ENCODE measurements at regions not wholly inside any gene's neighbourhood (a gene's known extent, or its start where the extent isn't known, plus 50 kb on each side); places are given as distances from the start of the nearest gene placed in this dataset.
A peak's percentile ranks its signal among the peaks of the same experiment; 100 is the strongest.
"Not testable (repeated sequence)": the region's sequence is repeated elsewhere in the genome, so short reads cannot be mapped to it uniquely, and the experiment has no call there.

DNA sequence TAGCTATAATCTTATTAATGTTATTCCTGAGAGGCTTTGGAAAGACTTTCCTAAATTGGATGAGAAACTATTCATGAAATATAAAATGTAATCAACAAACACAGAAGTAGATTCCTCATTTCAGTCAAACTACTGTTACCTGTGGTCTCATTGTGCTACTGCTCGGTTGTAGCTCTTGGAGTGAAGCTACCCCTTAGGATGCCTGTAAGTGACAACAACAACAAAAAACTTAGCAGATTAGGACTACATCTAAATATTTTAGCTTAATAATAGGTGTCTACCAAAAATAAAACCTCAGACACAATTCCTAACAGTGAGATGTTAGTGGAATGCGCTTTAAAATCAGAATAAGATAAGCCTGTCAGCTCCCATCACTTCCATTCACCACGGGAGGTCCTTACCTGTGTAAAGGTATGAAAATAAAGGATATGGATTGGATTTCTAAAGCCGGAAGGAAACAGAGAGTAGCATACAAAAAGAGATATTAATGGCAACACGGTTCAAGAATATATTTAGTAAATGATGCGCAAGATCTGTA is 369.2 kb downstream of the OSTF1 start:
- Histone ChIP-seq H3F3A (ENCODE audit: insufficient read depth, low read length, poor library complexity, severe bottlenecking) (no peaks in the 10 kb centered on the region), H3K4me3 (ENCODE audit: low read length) (no peak overlapping the region), H3K4me2 (ENCODE audit: low read length) (no peak overlapping the region), H3K9ac (ENCODE audit: low read length) (no peak overlapping the region), H3K27me3 (ENCODE audit: insufficient read depth, low read depth, low read length) (no peaks in the 10 kb centered on the region), H3K9me3 (ENCODE audit: low read length) (no peaks in the 10 kb centered on the region), H4K20me1 (ENCODE audit: insufficient read depth) (no peaks in the 10 kb centered on the region), H2AFZ (ENCODE audit: low read depth, low read length) (no peak overlapping the region), H3K79me2 (replicated peaks; ENCODE audit: insufficient read depth, low read length) (no peaks in the 10 kb centered on the region), H3K36me3 (ENCODE audit: insufficient read depth, low read length) (no peaks in the 10 kb centered on the region), H3K27ac (ENCODE audit: low read length) (no peak overlapping the region), H3K9me2 (ENCODE audit: insufficient read depth, low read length) (no peaks in the 10 kb centered on the region)
- TF ChIP-seq, protein P1, sequence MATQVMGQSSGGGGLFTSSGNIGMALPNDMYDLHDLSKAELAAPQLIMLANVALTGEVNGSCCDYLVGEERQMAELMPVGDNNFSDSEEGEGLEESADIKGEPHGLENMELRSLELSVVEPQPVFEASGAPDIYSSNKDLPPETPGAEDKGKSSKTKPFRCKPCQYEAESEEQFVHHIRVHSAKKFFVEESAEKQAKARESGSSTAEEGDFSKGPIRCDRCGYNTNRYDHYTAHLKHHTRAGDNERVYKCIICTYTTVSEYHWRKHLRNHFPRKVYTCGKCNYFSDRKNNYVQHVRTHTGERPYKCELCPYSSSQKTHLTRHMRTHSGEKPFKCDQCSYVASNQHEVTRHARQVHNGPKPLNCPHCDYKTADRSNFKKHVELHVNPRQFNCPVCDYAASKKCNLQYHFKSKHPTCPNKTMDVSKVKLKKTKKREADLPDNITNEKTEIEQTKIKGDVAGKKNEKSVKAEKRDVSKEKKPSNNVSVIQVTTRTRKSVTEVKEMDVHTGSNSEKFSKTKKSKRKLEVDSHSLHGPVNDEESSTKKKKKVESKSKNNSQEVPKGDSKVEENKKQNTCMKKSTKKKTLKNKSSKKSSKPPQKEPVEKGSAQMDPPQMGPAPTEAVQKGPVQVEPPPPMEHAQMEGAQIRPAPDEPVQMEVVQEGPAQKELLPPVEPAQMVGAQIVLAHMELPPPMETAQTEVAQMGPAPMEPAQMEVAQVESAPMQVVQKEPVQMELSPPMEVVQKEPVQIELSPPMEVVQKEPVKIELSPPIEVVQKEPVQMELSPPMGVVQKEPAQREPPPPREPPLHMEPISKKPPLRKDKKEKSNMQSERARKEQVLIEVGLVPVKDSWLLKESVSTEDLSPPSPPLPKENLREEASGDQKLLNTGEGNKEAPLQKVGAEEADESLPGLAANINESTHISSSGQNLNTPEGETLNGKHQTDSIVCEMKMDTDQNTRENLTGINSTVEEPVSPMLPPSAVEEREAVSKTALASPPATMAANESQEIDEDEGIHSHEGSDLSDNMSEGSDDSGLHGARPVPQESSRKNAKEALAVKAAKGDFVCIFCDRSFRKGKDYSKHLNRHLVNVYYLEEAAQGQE (IDR thresholded peaks at IDR 0.05; ENCODE audit: borderline replicate concordance): no peak
- TF ChIP-seq EZH2 (IDR thresholded peaks at IDR 0.05; ENCODE audit: borderline replicate concordance, insufficient read depth, low read length, poor library complexity, severe bottlenecking): no peak
- TF ChIP-seq, protein P2, sequence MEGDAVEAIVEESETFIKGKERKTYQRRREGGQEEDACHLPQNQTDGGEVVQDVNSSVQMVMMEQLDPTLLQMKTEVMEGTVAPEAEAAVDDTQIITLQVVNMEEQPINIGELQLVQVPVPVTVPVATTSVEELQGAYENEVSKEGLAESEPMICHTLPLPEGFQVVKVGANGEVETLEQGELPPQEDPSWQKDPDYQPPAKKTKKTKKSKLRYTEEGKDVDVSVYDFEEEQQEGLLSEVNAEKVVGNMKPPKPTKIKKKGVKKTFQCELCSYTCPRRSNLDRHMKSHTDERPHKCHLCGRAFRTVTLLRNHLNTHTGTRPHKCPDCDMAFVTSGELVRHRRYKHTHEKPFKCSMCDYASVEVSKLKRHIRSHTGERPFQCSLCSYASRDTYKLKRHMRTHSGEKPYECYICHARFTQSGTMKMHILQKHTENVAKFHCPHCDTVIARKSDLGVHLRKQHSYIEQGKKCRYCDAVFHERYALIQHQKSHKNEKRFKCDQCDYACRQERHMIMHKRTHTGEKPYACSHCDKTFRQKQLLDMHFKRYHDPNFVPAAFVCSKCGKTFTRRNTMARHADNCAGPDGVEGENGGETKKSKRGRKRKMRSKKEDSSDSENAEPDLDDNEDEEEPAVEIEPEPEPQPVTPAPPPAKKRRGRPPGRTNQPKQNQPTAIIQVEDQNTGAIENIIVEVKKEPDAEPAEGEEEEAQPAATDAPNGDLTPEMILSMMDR (IDR thresholded peaks at IDR 0.05; ENCODE audit: poor library complexity, severe bottlenecking): no peak

DNA sequence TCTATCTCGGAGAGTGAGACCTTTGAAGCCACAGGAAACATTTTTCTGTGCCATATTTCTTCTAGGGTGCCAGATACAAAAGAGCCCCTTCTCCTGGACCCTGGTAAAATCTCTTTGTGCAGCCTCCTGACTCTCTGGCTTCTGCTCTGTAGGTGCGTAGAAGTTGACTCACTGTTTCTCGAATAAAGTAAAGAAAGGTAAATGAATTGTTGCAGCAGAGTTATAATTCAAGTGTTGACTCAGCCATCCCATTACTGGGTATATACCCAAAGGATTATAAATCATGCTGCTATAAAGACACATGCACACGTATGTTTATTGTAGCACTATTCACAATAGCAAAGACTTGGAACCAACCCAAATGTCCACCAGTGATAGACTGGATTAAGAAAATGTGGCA is 371.0 kb downstream of the OSTF1 start:
- not testable (repeated sequence) for H2AFZ ChIP-seq (ENCODE audit: low read depth, low read length); H3K36me3 ChIP-seq (ENCODE audit: insufficient read depth, low read length); H3K4me2 ChIP-seq (ENCODE audit: low read length); H3F3A ChIP-seq (ENCODE audit: insufficient read depth, low read length, poor library complexity, severe bottlenecking); H3K4me3 ChIP-seq (ENCODE audit: low read length); H3K9me3 ChIP-seq (ENCODE audit: low read length); H3K9ac ChIP-seq (ENCODE audit: low read length); H3K27ac ChIP-seq (ENCODE audit: low read length); H3K79me2 ChIP-seq (replicated peaks; ENCODE audit: insufficient read depth, low read length); H3K27me3 ChIP-seq (ENCODE audit: insufficient read depth, low read depth, low read length); H3K9me2 ChIP-seq (ENCODE audit: insufficient read depth, low read length); H4K20me1 ChIP-seq (ENCODE audit: insufficient read depth)

DNA sequence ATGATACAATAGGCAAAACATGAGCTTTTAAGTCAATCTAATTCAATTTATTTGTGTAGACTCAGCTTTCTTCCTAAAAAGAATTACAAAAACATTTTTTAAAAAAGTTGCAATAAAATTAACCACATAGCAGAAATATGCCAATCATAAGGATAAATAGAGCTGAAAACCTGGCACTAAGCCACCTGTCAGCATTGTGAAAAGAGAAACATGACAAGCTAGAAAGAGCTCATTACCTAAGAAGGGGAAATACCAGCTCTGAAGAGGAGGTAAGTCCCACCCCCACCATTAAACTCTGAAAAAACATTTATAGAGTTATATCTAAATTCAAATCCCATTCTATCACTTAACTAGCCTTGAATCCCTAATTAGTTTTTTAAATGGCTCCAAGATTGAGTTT is 372.9 kb downstream of the OSTF1 start:
- no peak overlapping the region for H3K4me3 ChIP-seq (ENCODE audit: low read length)
- no peak overlapping the region for H2AFZ ChIP-seq (ENCODE audit: low read depth, low read length)
- no peaks in the 10 kb centered on the region for H3K36me3 ChIP-seq (ENCODE audit: insufficient read depth, low read length)
- H3K27me3 ChIP-seq (ENCODE audit: insufficient read depth, low read depth, low read length): no peaks in the 10 kb centered on the region
- no peaks in the 10 kb centered on the region for H3K9me2 ChIP-seq (ENCODE audit: insufficient read depth, low read length)
- H3K9ac ChIP-seq (ENCODE audit: low read length): no peak overlapping the region
- H3K9me3 ChIP-seq (ENCODE audit: low read length): no peaks in the 10 kb centered on the region
- H3K4me2 ChIP-seq (ENCODE audit: low read length): no peak overlapping the region
- no peaks in the 10 kb centered on the region for H3F3A ChIP-seq (ENCODE audit: insufficient read depth, low read length, poor library complexity, severe bottlenecking)
- H3K27ac ChIP-seq (ENCODE audit: low read length): no peak overlapping the region
- no peaks in the 10 kb centered on the region for H4K20me1 ChIP-seq (ENCODE audit: insufficient read depth)
- peak; percentile 52 for TF ChIP-seq EP300 (conservative IDR thresholded peaks at IDR 0.05; ENCODE audit: poor library complexity, severe bottlenecking)
- no peak for TF ChIP-seq MXI1 (conservative IDR thresholded peaks at IDR 0.05; ENCODE audit: poor library complexity, severe bottlenecking)
- H3K79me2 ChIP-seq (replicated peaks; ENCODE audit: insufficient read depth, low read length): no peaks in the 10 kb centered on the region
